ENCODE measurements at regions not wholly inside any gene's neighbourhood (a gene's known extent, or its start where the extent isn't known, plus 50 kb on each side); places are given as distances from the start of the nearest gene placed in this dataset.

DNA sequence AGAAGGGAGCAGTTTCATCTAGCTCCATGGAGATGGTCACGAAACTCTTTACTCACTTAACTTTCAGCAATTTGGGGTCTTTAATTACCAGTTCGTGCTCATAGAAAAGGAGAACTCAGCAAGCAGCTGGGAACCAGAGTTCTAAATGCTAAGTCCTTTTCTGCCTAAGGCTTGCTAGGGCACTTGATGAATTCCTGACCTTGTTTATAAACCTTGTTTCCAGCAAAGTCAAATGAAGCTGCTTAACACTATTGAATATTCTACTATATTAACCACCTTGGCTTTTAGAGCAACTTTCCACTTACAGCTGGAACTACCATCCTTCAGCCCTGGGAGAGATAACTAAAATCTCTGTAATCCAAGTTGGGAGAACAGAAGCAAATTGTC, 79.5 kb upstream of the TSC22D2 start:
- TF ChIP-seq, protein P1, sequence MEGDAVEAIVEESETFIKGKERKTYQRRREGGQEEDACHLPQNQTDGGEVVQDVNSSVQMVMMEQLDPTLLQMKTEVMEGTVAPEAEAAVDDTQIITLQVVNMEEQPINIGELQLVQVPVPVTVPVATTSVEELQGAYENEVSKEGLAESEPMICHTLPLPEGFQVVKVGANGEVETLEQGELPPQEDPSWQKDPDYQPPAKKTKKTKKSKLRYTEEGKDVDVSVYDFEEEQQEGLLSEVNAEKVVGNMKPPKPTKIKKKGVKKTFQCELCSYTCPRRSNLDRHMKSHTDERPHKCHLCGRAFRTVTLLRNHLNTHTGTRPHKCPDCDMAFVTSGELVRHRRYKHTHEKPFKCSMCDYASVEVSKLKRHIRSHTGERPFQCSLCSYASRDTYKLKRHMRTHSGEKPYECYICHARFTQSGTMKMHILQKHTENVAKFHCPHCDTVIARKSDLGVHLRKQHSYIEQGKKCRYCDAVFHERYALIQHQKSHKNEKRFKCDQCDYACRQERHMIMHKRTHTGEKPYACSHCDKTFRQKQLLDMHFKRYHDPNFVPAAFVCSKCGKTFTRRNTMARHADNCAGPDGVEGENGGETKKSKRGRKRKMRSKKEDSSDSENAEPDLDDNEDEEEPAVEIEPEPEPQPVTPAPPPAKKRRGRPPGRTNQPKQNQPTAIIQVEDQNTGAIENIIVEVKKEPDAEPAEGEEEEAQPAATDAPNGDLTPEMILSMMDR (IDR thresholded peaks at IDR 0.05): no peak
- no peak for TF ChIP-seq POLR2A (IDR thresholded peaks at IDR 0.05)
- no peak for TF ChIP-seq POLR2AphosphoS5 (IDR thresholded peaks at IDR 0.05)
- TF ChIP-seq EP300 (IDR thresholded peaks at IDR 0.05): no peak

All from gastroesophageal sphincter (tissue), 3 donors.